ENCODE measurements at regions not wholly inside any gene's neighbourhood (a gene's known extent, or its start where the extent isn't known, plus 50 kb on each side); places are given as distances from the start of the nearest gene placed in this dataset.

- H3K9me3 ChIP-seq (replicated peaks): no peaks in the 10 kb centered on the region
- H3K4me3 ChIP-seq: no peak overlapping the region
- no peaks in the 10 kb centered on the region for H3K36me3 ChIP-seq
- H3K27ac ChIP-seq (replicated peaks): no peak overlapping the region
- intact Hi-C loops (cut with micrococcal nuclease): no loop called here
- no peaks in the 10 kb centered on the region for H3K27me3 ChIP-seq (ENCODE audit: low read depth)
- no peak for DNase-seq
- H3K4me1 ChIP-seq: no peaks in the 10 kb centered on the region
- TF ChIP-seq CTCF (IDR thresholded peaks at IDR 0.05; ENCODE audit: borderline replicate concordance): no peak
Measured at GRCh38 chr18:35797948-35798347, 174.5 kb upstream of the RMP24 start.

- no peak overlapping the region for H3K27ac ChIP-seq (replicated peaks)
- intact Hi-C loops (cut with micrococcal nuclease): no loop called here
- no peak for DNase-seq
- H3K4me1 ChIP-seq: peaks cover 6% of the 10 kb centered on the region
- no peak for TF ChIP-seq CTCF (IDR thresholded peaks at IDR 0.05; ENCODE audit: borderline replicate concordance)
- no peak overlapping the region for H3K4me3 ChIP-seq
- no peaks in the 10 kb centered on the region for H3K9me3 ChIP-seq (replicated peaks)
- no peaks in the 10 kb centered on the region for H3K36me3 ChIP-seq
- no peaks in the 10 kb centered on the region for H3K27me3 ChIP-seq (ENCODE audit: low read depth)
Measured at GRCh38 chr18:35803551-35803950, 168.9 kb upstream of the RMP24 start.

GRCh38 chr18:35804377-35804776, 168.1 kb upstream of the RMP24 start:
- Histone ChIP-seq H3K27ac (replicated peaks) (no peak overlapping the region), H3K36me3 (no peaks in the 10 kb centered on the region), H3K4me1 (peaks cover 6% of the 10 kb centered on the region), H3K27me3 (ENCODE audit: low read depth) (no peaks in the 10 kb centered on the region), H3K4me3 (no peak overlapping the region), H3K9me3 (replicated peaks) (no peaks in the 10 kb centered on the region)
- intact Hi-C loops (cut with micrococcal nuclease): no loop called here
- DNase-seq: no peak
- TF ChIP-seq CTCF (IDR thresholded peaks at IDR 0.05; ENCODE audit: borderline replicate concordance): no peak

- Histone ChIP-seq H3K4me3 (no peak overlapping the region), H3K36me3 (no peaks in the 10 kb centered on the region), H3K4me1 (peaks cover 6% of the 10 kb centered on the region), H3K27me3 (ENCODE audit: low read depth) (no peaks in the 10 kb centered on the region), H3K27ac (replicated peaks) (no peak overlapping the region), H3K9me3 (replicated peaks) (no peaks in the 10 kb centered on the region)
- no peak for DNase-seq
- intact Hi-C loops (cut with micrococcal nuclease): no loop called here
- no peak for TF ChIP-seq CTCF (IDR thresholded peaks at IDR 0.05; ENCODE audit: borderline replicate concordance)
Measured at GRCh38 chr18:35807811-35808335, 164.6 kb upstream of the RMP24 start.

- H3K9me3 ChIP-seq (replicated peaks): no peaks in the 10 kb centered on the region
- H3K27ac ChIP-seq (replicated peaks): no peak overlapping the region
- no peak for DNase-seq
- H3K27me3 ChIP-seq (ENCODE audit: low read depth): no peaks in the 10 kb centered on the region
- H3K4me1 ChIP-seq: peaks cover 6% of the 10 kb centered on the region
- intact Hi-C loops (cut with micrococcal nuclease): no loop called here
- TF ChIP-seq CTCF (IDR thresholded peaks at IDR 0.05; ENCODE audit: borderline replicate concordance): no peak
- no peak overlapping the region for H3K4me3 ChIP-seq
- H3K36me3 ChIP-seq: no peaks in the 10 kb centered on the region
Measured at GRCh38 chr18:35808796-35809195, 163.7 kb upstream of the RMP24 start.

GRCh38 chr18:35810520-35810919, 162.0 kb upstream of the RMP24 start:
- H3K4me3 ChIP-seq: no peak overlapping the region
- H3K27me3 ChIP-seq (ENCODE audit: low read depth): no peaks in the 10 kb centered on the region
- DNase-seq: no peak
- H3K27ac ChIP-seq (replicated peaks): no peak overlapping the region
- peaks cover 6% of the 10 kb centered on the region for H3K4me1 ChIP-seq
- no peaks in the 10 kb centered on the region for H3K9me3 ChIP-seq (replicated peaks)
- intact Hi-C loops (cut with micrococcal nuclease): no loop called here
- no peak for TF ChIP-seq CTCF (IDR thresholded peaks at IDR 0.05; ENCODE audit: borderline replicate concordance)
- H3K36me3 ChIP-seq: no peaks in the 10 kb centered on the region
